ENCODE measurements at regions not wholly inside any gene's neighbourhood (a gene's known extent, or its start where the extent isn't known, plus 50 kb on each side); places are given as distances from the start of the nearest gene placed in this dataset.

- Histone ChIP-seq H3K9me3 (no peaks in the 10 kb centered on the region), H3K27ac (no peak overlapping the region), H3K4me1 (no peaks in the 10 kb centered on the region), H3K36me3 (no peaks in the 10 kb centered on the region), H3K27me3 (no peaks in the 10 kb centered on the region), H3K4me3 (replicated peaks in 1 of 3) (no peak overlapping the region)
- DNase-seq, result no peak
- intact Hi-C loops (cut with DNase I), result no loop called here
- TF ChIP-seq CTCF (IDR thresholded peaks at IDR 0.05), result no peak
- TF ChIP-seq POLR2A (IDR thresholded peaks at IDR 0.05), result no peak
- 74 to 83% methylated on average over 2 of the region's 2 CpGs for WGBS, 2 donors
Measured at GRCh38 chr13:107220245-107220644, 652.3 kb upstream of the ARGLU1 start.

- intact Hi-C loops (cut with DNase I), result loop anchor here (10.0 kb wide), 2 partner anchors 428 to 938 kb away; no protein-coding TSS in a partner anchor
- no peak overlapping the region for H3K4me3 ChIP-seq (replicated peaks in 1 of 3)
- no peaks in the 10 kb centered on the region for H3K27me3 ChIP-seq
- WGBS, 2 donors, result 35 to 42% methylated on average over 6 of the region's 6 CpGs
- H3K9me3 ChIP-seq, result no peaks in the 10 kb centered on the region
- H3K4me1 ChIP-seq, result no peaks in the 10 kb centered on the region
- TF ChIP-seq CTCF (IDR thresholded peaks at IDR 0.05) (no peak), POLR2A (IDR thresholded peaks at IDR 0.05) (no peak)
- H3K36me3 ChIP-seq, result no peaks in the 10 kb centered on the region
- H3K27ac ChIP-seq, result no peak overlapping the region
- no peak for DNase-seq
Measured at GRCh38 chr13:107217251-107217650, 649.3 kb upstream of the ARGLU1 start.

GRCh38 chr13:107216046-107216755 is 648.3 kb upstream of the ARGLU1 start:
- Histone ChIP-seq H3K27me3 (no peaks in the 10 kb centered on the region), H3K4me1 (no peaks in the 10 kb centered on the region), H3K9me3 (no peaks in the 10 kb centered on the region), H3K4me3 (replicated peaks in 1 of 3) (no peak overlapping the region), H3K27ac (no peak overlapping the region), H3K36me3 (no peaks in the 10 kb centered on the region)
- no peak for TF ChIP-seq POLR2A (IDR thresholded peaks at IDR 0.05)
- TF ChIP-seq CTCF (IDR thresholded peaks at IDR 0.05), result no peak
- 89 to 91% methylated on average over 11 of the region's 11 CpGs for WGBS, 2 donors
- intact Hi-C loops (cut with DNase I), result loop anchor here (10.0 kb wide), 2 partner anchors 429 to 939 kb away; no protein-coding TSS in a partner anchor
- no peak for DNase-seq

- WGBS, 2 donors, result 12 to 13% methylated on average over 8 of the region's 8 CpGs
- H3K27ac ChIP-seq, result no peak overlapping the region
Measured at GRCh38 chr13:107211073-107211472, 643.1 kb upstream of the ARGLU1 start.

More at GRCh38 chr13:107211073-107211472, 643.1 kb upstream of the ARGLU1 start:
- no peak for TF ChIP-seq POLR2A (IDR thresholded peaks at IDR 0.05)
- TF ChIP-seq CTCF (IDR thresholded peaks at IDR 0.05), result peak; percentile 32 to 89 (median 70)
- intact Hi-C loops (cut with DNase I), result loop anchor here (10.0 kb wide), 2 partner anchors 434 to 944 kb away; no protein-coding TSS in a partner anchor
- H3K27me3 ChIP-seq, result no peaks in the 10 kb centered on the region
- peak; percentile 63 to 70 for DNase-seq
- H3K9me3 ChIP-seq, result no peaks in the 10 kb centered on the region
- peaks cover 0 to 5% of the 10 kb centered on the region in 2 donors for H3K4me1 ChIP-seq
- no peaks in the 10 kb centered on the region for H3K36me3 ChIP-seq
- no peak overlapping the region for H3K4me3 ChIP-seq (replicated peaks in 1 of 3)

Measured in thyroid gland (tissue), 4 donors.